Gastrocnemius medialis (tissue), 4 donors: ENCODE measurements at regions not wholly inside any gene's neighbourhood (a gene's known extent, or its start where the extent isn't known, plus 50 kb on each side); places are given as distances from the start of the nearest gene placed in this dataset.

Experiments used
- CTCF ChIP-seq, 5 experiments: fragments of 450-650 bp in 3 of 5; fragments of 200-600 bp in 2 of 5; sonication (generic) in 2 of 5; IDR thresholded peaks in 4 of 5; conservative IDR thresholded peaks in 1 of 5; 1 replicate in 4 of 5; 2 replicates in 1 of 5; pipeline ENCODE4 v1.5.1; 2016 to 2019; ENCODE audit warnings: antibody characterized with exemption in 5 of 5, mild to moderate bottlenecking in 3 of 5, moderate library complexity in 3 of 5
- POLR2A ChIP-seq, 2 donors: fragments of 450-650 bp; IDR thresholded peaks; one replicate each; pipeline ENCODE4 v1.6.1; 2017; ENCODE audit warnings: antibody characterized with exemption in 2 of 2, mild to moderate bottlenecking in 2 of 2, moderate library complexity in 2 of 2

- TF ChIP-seq CTCF (IDR thresholded peaks at IDR 0.05 in 4 of 5, conservative IDR thresholded peaks at IDR 0.05 in 1 of 5) (no peak), POLR2A (IDR thresholded peaks at IDR 0.05) (no peak)
These were observed 289.7 kb downstream of the UTRN start for GRCh38 chr6:144574796-144575195.
